DND-41 (cell line): ENCODE measurements at regions not wholly inside any gene's neighbourhood (a gene's known extent, or its start where the extent isn't known, plus 50 kb on each side); places are given as distances from the start of the nearest gene placed in this dataset.

Experiments used
- EZH2 ChIP-seq: IDR thresholded peaks from 3 replicates; pipeline ENCODE4 v1.6.1; 2012; ENCODE audit warnings: borderline replicate concordance, low read depth, mild to moderate bottlenecking, moderate library complexity, low read length, inconsistent platforms; ENCODE audit not compliant: severe bottlenecking
- TF ChIP-seq, protein P1 (sequence below): IDR thresholded peaks from 2 replicates; pipeline ENCODE4 v1.5.1; 2012; ENCODE audit warnings: borderline replicate concordance, low read length, moderate library complexity, mild to moderate bottlenecking; ENCODE audit not compliant: poor library complexity, severe bottlenecking; ENCODE audit errors: extremely low read depth

DNA sequence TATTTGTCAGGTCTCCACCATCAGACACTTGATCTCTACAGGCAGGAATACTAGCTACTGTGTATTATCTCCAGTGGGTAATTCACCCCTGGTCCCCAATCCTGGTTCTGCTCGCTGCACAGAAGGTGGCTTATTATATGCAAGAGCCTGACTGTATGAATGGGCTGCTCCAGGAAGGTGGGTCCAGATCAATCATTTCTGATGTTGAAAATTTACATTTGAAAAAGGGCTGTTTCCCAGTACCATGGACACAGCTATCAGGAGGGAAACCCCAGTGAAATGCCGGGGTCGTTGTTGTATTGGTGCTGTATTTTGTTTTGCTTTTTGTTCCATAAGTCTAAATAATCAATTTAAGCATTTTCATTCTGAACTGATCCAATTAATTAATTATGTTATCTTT lies 367.6 kb downstream of the RND3 start:
- TF ChIP-seq, protein P1, sequence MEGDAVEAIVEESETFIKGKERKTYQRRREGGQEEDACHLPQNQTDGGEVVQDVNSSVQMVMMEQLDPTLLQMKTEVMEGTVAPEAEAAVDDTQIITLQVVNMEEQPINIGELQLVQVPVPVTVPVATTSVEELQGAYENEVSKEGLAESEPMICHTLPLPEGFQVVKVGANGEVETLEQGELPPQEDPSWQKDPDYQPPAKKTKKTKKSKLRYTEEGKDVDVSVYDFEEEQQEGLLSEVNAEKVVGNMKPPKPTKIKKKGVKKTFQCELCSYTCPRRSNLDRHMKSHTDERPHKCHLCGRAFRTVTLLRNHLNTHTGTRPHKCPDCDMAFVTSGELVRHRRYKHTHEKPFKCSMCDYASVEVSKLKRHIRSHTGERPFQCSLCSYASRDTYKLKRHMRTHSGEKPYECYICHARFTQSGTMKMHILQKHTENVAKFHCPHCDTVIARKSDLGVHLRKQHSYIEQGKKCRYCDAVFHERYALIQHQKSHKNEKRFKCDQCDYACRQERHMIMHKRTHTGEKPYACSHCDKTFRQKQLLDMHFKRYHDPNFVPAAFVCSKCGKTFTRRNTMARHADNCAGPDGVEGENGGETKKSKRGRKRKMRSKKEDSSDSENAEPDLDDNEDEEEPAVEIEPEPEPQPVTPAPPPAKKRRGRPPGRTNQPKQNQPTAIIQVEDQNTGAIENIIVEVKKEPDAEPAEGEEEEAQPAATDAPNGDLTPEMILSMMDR, result no peak
- no peak for TF ChIP-seq EZH2
